Gastrocnemius medialis (tissue), 4 donors: ENCODE measurements at regions not wholly inside any gene's neighbourhood (a gene's known extent, or its start where the extent isn't known, plus 50 kb on each side); places are given as distances from the start of the nearest gene placed in this dataset.

Experiments used
- POLR2A ChIP-seq, 2 donors: fragments of 450-650 bp; IDR thresholded peaks; one replicate each; pipeline ENCODE4 v1.6.1; 2017; ENCODE audit warnings: antibody characterized with exemption in 2 of 2, mild to moderate bottlenecking in 2 of 2, moderate library complexity in 2 of 2
- TF ChIP-seq, protein P1 (sequence below), 5 experiments: fragments of 450-650 bp in 3 of 5; fragments of 200-600 bp in 2 of 5; sonication (generic) in 2 of 5; IDR thresholded peaks in 4 of 5; conservative IDR thresholded peaks in 1 of 5; 1 replicate in 4 of 5; 2 replicates in 1 of 5; pipeline ENCODE4 v1.5.1; 2016 to 2019; ENCODE audit warnings: antibody characterized with exemption in 5 of 5, mild to moderate bottlenecking in 3 of 5, moderate library complexity in 3 of 5

DNA sequence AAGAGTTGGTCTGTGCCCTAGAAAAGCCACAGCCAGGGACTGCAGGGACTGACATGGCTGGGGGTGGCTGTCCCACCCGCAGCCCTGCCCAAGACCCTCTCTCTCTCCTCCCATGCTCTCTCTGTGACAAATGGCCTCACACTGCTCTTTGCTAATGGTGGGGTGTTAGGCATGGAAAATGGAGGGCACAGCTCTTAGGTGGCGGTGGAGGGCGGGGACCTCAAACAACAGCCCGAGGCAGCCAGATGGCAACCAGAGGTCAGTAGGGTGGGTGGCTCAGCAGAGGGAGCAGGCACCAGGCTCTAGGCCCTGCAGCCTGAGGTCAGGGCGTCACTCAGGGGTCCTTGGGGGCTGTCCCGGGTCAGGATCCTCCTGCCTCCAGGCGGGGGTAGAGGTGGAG lies 73.9 kb upstream of the DAB2IP start:
- TF ChIP-seq, protein P1, sequence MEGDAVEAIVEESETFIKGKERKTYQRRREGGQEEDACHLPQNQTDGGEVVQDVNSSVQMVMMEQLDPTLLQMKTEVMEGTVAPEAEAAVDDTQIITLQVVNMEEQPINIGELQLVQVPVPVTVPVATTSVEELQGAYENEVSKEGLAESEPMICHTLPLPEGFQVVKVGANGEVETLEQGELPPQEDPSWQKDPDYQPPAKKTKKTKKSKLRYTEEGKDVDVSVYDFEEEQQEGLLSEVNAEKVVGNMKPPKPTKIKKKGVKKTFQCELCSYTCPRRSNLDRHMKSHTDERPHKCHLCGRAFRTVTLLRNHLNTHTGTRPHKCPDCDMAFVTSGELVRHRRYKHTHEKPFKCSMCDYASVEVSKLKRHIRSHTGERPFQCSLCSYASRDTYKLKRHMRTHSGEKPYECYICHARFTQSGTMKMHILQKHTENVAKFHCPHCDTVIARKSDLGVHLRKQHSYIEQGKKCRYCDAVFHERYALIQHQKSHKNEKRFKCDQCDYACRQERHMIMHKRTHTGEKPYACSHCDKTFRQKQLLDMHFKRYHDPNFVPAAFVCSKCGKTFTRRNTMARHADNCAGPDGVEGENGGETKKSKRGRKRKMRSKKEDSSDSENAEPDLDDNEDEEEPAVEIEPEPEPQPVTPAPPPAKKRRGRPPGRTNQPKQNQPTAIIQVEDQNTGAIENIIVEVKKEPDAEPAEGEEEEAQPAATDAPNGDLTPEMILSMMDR (IDR thresholded peaks at IDR 0.05 in 4 of 5, conservative IDR thresholded peaks at IDR 0.05 in 1 of 5): no peak
- no peak for TF ChIP-seq POLR2A (IDR thresholded peaks at IDR 0.05)
